ENCODE measurements at regions not wholly inside any gene's neighbourhood (a gene's known extent, or its start where the extent isn't known, plus 50 kb on each side); places are given as distances from the start of the nearest gene placed in this dataset.
"Not testable (repeated sequence)": the region's sequence is repeated elsewhere in the genome, so short reads cannot be mapped to it uniquely, and the experiment has no call there.

DNA sequence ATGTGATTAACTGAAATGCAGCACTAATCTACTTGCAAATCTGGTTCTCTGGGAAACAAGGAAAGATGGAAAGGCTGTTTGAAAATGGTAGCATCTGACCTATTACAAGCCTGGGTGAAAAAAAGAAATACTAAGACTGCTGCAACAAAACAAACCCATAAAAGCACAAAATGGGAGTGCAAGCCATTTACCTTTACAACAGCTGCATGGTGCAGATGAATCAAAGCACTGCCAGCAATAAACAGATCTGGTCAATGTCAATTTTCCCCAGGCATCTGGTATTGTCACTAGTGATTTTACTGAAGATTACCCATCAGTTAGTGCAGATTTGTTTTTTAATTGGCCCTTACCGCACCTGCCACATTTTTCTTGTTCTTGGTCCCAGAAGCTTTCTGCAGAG lies 1341.7 kb downstream of the PLA2G4A start:
- TF ChIP-seq, protein P1, sequence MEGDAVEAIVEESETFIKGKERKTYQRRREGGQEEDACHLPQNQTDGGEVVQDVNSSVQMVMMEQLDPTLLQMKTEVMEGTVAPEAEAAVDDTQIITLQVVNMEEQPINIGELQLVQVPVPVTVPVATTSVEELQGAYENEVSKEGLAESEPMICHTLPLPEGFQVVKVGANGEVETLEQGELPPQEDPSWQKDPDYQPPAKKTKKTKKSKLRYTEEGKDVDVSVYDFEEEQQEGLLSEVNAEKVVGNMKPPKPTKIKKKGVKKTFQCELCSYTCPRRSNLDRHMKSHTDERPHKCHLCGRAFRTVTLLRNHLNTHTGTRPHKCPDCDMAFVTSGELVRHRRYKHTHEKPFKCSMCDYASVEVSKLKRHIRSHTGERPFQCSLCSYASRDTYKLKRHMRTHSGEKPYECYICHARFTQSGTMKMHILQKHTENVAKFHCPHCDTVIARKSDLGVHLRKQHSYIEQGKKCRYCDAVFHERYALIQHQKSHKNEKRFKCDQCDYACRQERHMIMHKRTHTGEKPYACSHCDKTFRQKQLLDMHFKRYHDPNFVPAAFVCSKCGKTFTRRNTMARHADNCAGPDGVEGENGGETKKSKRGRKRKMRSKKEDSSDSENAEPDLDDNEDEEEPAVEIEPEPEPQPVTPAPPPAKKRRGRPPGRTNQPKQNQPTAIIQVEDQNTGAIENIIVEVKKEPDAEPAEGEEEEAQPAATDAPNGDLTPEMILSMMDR (IDR thresholded peaks at IDR 0.05) = no peak
- no peak for TF ChIP-seq POLR2A (IDR thresholded peaks at IDR 0.05)
- DNase-seq = no peak
- WGBS, 2 donors = 65 to 94% methylated on average over 1 of the region's 1 CpG
- no peak overlapping the region for H3K27ac ChIP-seq
- H3K4me1 ChIP-seq = no peaks in the 10 kb centered on the region
- H3K9me3 ChIP-seq = no peaks in the 10 kb centered on the region
- no peak overlapping the region for H3K4me3 ChIP-seq
- intact Hi-C loops (cut with DNase I) = no loop called here
- no peaks in the 10 kb centered on the region for H3K27me3 ChIP-seq
- no peaks in the 10 kb centered on the region for H3K36me3 ChIP-seq

GRCh38 chr1:188170935-188171334 lies 1342.2 kb downstream of the PLA2G4A start:
- intact Hi-C loops (cut with DNase I) = no loop called here
- H3K9me3 ChIP-seq = no peaks in the 10 kb centered on the region
- no peaks in the 10 kb centered on the region for H3K36me3 ChIP-seq
- TF ChIP-seq POLR2A (IDR thresholded peaks at IDR 0.05) = no peak
- WGBS, 2 donors = 45 to 65% methylated on average over 1 of the region's 1 CpG
- no peaks in the 10 kb centered on the region for H3K4me1 ChIP-seq
- no peak overlapping the region for H3K4me3 ChIP-seq
- H3K27me3 ChIP-seq = no peaks in the 10 kb centered on the region
- no peak overlapping the region for H3K27ac ChIP-seq
- DNase-seq = no peak

DNA sequence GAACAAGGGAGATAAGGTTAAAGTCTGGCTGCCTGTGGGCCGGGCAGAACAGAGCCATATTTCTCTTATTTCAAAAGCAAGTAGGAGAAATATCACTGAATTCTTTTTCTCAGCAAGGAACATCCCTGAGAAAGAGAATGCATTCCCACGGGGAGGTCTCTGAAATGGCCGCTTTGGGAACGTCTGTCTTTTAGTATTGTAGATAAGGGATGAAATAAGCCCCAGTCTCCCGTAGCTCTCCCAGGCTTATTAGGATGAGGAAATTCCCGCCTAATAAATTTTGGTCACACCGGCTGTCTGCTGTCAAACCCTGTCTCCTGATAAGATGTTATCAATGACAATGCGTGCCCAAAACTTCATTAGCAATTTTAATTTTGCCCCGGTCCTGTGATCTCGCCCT lies 1353.3 kb downstream of the PLA2G4A start:
- 82 to 91% methylated on average over 10 of the region's 10 CpGs for WGBS, 2 donors
- DNase-seq; H3K4me3 ChIP-seq; H3K27me3 ChIP-seq; H3K9me3 ChIP-seq; H3K36me3 ChIP-seq; H3K27ac ChIP-seq; H3K4me1 ChIP-seq; intact Hi-C loops (cut with DNase I): not testable (repeated sequence)

GRCh38 chr1:188188317-188188716 lies 1359.6 kb downstream of the PLA2G4A start:
- Histone ChIP-seq H3K4me1 (no peaks in the 10 kb centered on the region), H3K27ac (no peak overlapping the region), H3K27me3 (no peaks in the 10 kb centered on the region), H3K4me3 (no peak overlapping the region), H3K9me3 (no peaks in the 10 kb centered on the region), H3K36me3 (no peaks in the 10 kb centered on the region)
- no peak for DNase-seq
- intact Hi-C loops (cut with DNase I) = no loop called here
- WGBS, 2 donors = 69 to 73% methylated on average over 1 to 2 of the region's 2 CpGs
- TF ChIP-seq, protein P1 (IDR thresholded peaks at IDR 0.05) = no peak
- TF ChIP-seq POLR2A (IDR thresholded peaks at IDR 0.05) = no peak

- no peak for DNase-seq
- intact Hi-C loops (cut with DNase I) = no loop called here
- H3K4me1 ChIP-seq = no peaks in the 10 kb centered on the region
- H3K27me3 ChIP-seq = no peaks in the 10 kb centered on the region
- H3K9me3 ChIP-seq = no peaks in the 10 kb centered on the region
- H3K4me3 ChIP-seq = no peak overlapping the region
- no peaks in the 10 kb centered on the region for H3K36me3 ChIP-seq
- no peak for TF ChIP-seq POLR2A (IDR thresholded peaks at IDR 0.05)
- TF ChIP-seq, protein P1 (IDR thresholded peaks at IDR 0.05) = no peak
- WGBS, 2 donors = 43 to 60% methylated on average over 1 of the region's 1 CpG
- no peak overlapping the region for H3K27ac ChIP-seq
These were observed 1366.2 kb downstream of the PLA2G4A start for GRCh38 chr1:188194916-188195315.

- no peak for DNase-seq
- no peaks in the 10 kb centered on the region for H3K9me3 ChIP-seq
- no peaks in the 10 kb centered on the region for H3K27me3 ChIP-seq
- H3K4me1 ChIP-seq = no peaks in the 10 kb centered on the region
- H3K4me3 ChIP-seq = no peak overlapping the region
- H3K36me3 ChIP-seq = no peaks in the 10 kb centered on the region
- 86 to 95% methylated on average over 1 of the region's 1 CpG for WGBS, 2 donors
- no peak for TF ChIP-seq POLR2A (IDR thresholded peaks at IDR 0.05)
- TF ChIP-seq, protein P1 (IDR thresholded peaks at IDR 0.05) = no peak
- H3K27ac ChIP-seq = no peak overlapping the region
- intact Hi-C loops (cut with DNase I) = no loop called here
These were observed 1389.5 kb downstream of the PLA2G4A start for GRCh38 chr1:188218289-188218688.

Measured in esophagus squamous epithelium (tissue), 5 donors.